Stimulated activated CD8-positive, alpha-beta memory T cell treated with anti-CD3 and anti-CD28 coated beads, Interleukin-4, amount 100 ng/mL, for 24 hours (primary cell): ENCODE measurements at regions not wholly inside any gene's neighbourhood (a gene's known extent, or its start where the extent isn't known, plus 50 kb on each side); places are given as distances from the start of the nearest gene placed in this dataset.

ENCODE experiments used
- DNase-seq: peaks from one replicate; pipeline ENCODE4 v3.0.0-alpha.2; 2020; ENCODE audit warnings: low read depth

- DNase-seq, result no peak
These were observed 176.7 kb downstream of the ST6GAL2 start for GRCh38 chr2:106709229-106709628.

- no peak for DNase-seq
These were observed 166.7 kb downstream of the ST6GAL2 start for GRCh38 chr2:106719222-106719621.

GRCh38 chr2:106720026-106720425 is 165.9 kb downstream of the ST6GAL2 start:
- DNase-seq, result no peak

- DNase-seq, result no peak
These were observed 161.6 kb downstream of the ST6GAL2 start for GRCh38 chr2:106724301-106724794.

- DNase-seq, result no peak
These were observed 151.8 kb downstream of the ST6GAL2 start for GRCh38 chr2:106734165-106734564.

GRCh38 chr2:106735807-106736206 is 150.2 kb downstream of the ST6GAL2 start:
- DNase-seq, result no peak

- DNase-seq, result no peak
These were observed 149.7 kb downstream of the ST6GAL2 start for GRCh38 chr2:106736221-106736620.

- no peak for DNase-seq
These were observed 140.5 kb downstream of the ST6GAL2 start for GRCh38 chr2:106745468-106745867.

GRCh38 chr2:106749823-106750222 is 136.1 kb downstream of the ST6GAL2 start:
- DNase-seq, result no peak
